Epithelial cell of prostate (primary cell): ENCODE measurements at regions not wholly inside any gene's neighbourhood (a gene's known extent, or its start where the extent isn't known, plus 50 kb on each side); places are given as distances from the start of the nearest gene placed in this dataset.

Experiments used
- DNase-seq: peaks from one replicate; pipeline ENCODE4 v3.0.0-alpha.2; 2011; ENCODE audit warnings: low read depth, low spot score
- H3K27ac ChIP-seq: fragments of 450-650 bp; 2 replicates; pipeline ENCODE4 v1.5.1; 2017; ENCODE audit warnings: mild to moderate bottlenecking

- peak; percentile 10 for DNase-seq
- H3K27ac ChIP-seq: peak overlapping the region; percentile 41
These were observed 413.8 kb downstream of the RAD51AP2 start for GRCh38 chr2:17104454-17104853.

- DNase-seq: no peak
- H3K27ac ChIP-seq: no peak overlapping the region
These were observed 416.6 kb downstream of the RAD51AP2 start for GRCh38 chr2:17101596-17101995.

GRCh38 chr2:17101091-17101490, 417.1 kb downstream of the RAD51AP2 start:
- no peak for DNase-seq
- no peak overlapping the region for H3K27ac ChIP-seq

- no peak overlapping the region for H3K27ac ChIP-seq
- no peak for DNase-seq
These were observed 422.9 kb downstream of the RAD51AP2 start for GRCh38 chr2:17095340-17095739.

GRCh38 chr2:17093712-17094111, 424.5 kb downstream of the RAD51AP2 start:
- no peak overlapping the region for H3K27ac ChIP-seq
- DNase-seq: no peak

- no peak for DNase-seq
- H3K27ac ChIP-seq: no peak overlapping the region
These were observed 421.4 kb upstream of the CYRIA start for GRCh38 chr2:17086990-17087389.

- no peak overlapping the region for H3K27ac ChIP-seq
- no peak for DNase-seq
These were observed 420.0 kb upstream of the CYRIA start for GRCh38 chr2:17085546-17086202.

- no peak for DNase-seq
- no peak overlapping the region for H3K27ac ChIP-seq
These were observed 419.2 kb upstream of the CYRIA start for GRCh38 chr2:17084877-17085276.

GRCh38 chr2:17083902-17084301, 418.3 kb upstream of the CYRIA start:
- peak; percentile 2 for DNase-seq
- H3K27ac ChIP-seq: no peak overlapping the region

- H3K27ac ChIP-seq: no peak overlapping the region
- DNase-seq: no peak
These were observed 413.6 kb upstream of the CYRIA start for GRCh38 chr2:17079262-17079661.

- DNase-seq: no peak
- H3K27ac ChIP-seq: no peak overlapping the region
These were observed 410.9 kb upstream of the CYRIA start for GRCh38 chr2:17076533-17076932.

- DNase-seq: no peak
- no peak overlapping the region for H3K27ac ChIP-seq
These were observed 405.1 kb upstream of the CYRIA start for GRCh38 chr2:17070711-17071110.

GRCh38 chr2:17069564-17069963, 403.9 kb upstream of the CYRIA start:
- DNase-seq: no peak
- H3K27ac ChIP-seq: no peak overlapping the region

GRCh38 chr2:17068021-17068420, 402.4 kb upstream of the CYRIA start:
- DNase-seq: no peak
- H3K27ac ChIP-seq: no peak overlapping the region

GRCh38 chr2:17065536-17065935, 399.9 kb upstream of the CYRIA start:
- H3K27ac ChIP-seq: no peak overlapping the region
- DNase-seq: no peak

GRCh38 chr2:17061028-17061427, 395.4 kb upstream of the CYRIA start:
- DNase-seq: no peak
- no peak overlapping the region for H3K27ac ChIP-seq

- H3K27ac ChIP-seq: no peak overlapping the region
- no peak for DNase-seq
These were observed 393.8 kb upstream of the CYRIA start for GRCh38 chr2:17059458-17059857.

- DNase-seq: no peak
These were observed 393.3 kb upstream of the CYRIA start for GRCh38 chr2:17058772-17059402.

GRCh38 chr2:17057109-17058017, 391.7 kb upstream of the CYRIA start:
- H3K27ac ChIP-seq: no peak overlapping the region
- no peak for DNase-seq

More at GRCh38 chr2:17058772-17059402, 393.3 kb upstream of the CYRIA start:
- no peak overlapping the region for H3K27ac ChIP-seq

GRCh38 chr2:17056236-17056635, 390.6 kb upstream of the CYRIA start:
- H3K27ac ChIP-seq: no peak overlapping the region
- no peak for DNase-seq

- no peak for DNase-seq
- H3K27ac ChIP-seq: no peak overlapping the region
These were observed 386.4 kb upstream of the CYRIA start for GRCh38 chr2:17052001-17052400.
